Naive thymus-derived CD4-positive, alpha-beta T cell (primary cell): ENCODE measurements at regions not wholly inside any gene's neighbourhood (a gene's known extent, or its start where the extent isn't known, plus 50 kb on each side); places are given as distances from the start of the nearest gene placed in this dataset.
"Not testable (repeated sequence)": the region's sequence is repeated elsewhere in the genome, so short reads cannot be mapped to it uniquely, and the experiment has no call there.

ENCODE experiments used
- ATAC-seq: fragments of 150-1000 bp; cut with Tn5 transposase; 2 replicates; pipeline ENCODE4 v1.10.0; 2021; ENCODE audit warnings: mild to moderate bottlenecking, moderate library complexity
- CTCF ChIA-PET: fragments of 350-600 bp; sonication (Branson Sonifier 250); formaldehyde crosslinking; loops from one replicate; lab custom pipeline; 2021; ENCODE audit warnings: antibody characterized with exemption; lab: Charles Lee
- POLR2A ChIA-PET: fragments of 350-600 bp; sonication (Branson Sonifier 250); formaldehyde crosslinking; loops from one replicate; lab custom pipeline; 2021; ENCODE audit warnings: antibody characterized with exemption, inconsistent platforms; lab: Charles Lee
- DNase-seq, 9 donors: peaks; one replicate each; pipeline versions ENCODE4 v3.0.0 to v3.0.0-alpha.2; 2020 to 2022; ENCODE audit warnings: mixed read lengths in 1 of 9
- H3K27ac ChIP-seq: one replicate; pipeline ENCODE4 v1.7.0; 2013; ENCODE audit warnings: mild to moderate bottlenecking, low read depth, low read length, moderate library complexity
- H3K27me3 ChIP-seq, 2 donors: one replicate each; pipeline ENCODE4 v1.7.0; 2013; ENCODE audit warnings: low read length in 2 of 2, mild to moderate bottlenecking in 2 of 2, moderate library complexity in 2 of 2; ENCODE audit not compliant: control insufficient read depth in 2 of 2, insufficient read depth in 2 of 2
- H3K36me3 ChIP-seq, 3 experiments: 1 replicate in 2 of 3; 2 replicates in 1 of 3; pipeline ENCODE4 v1.7.0; 2013; ENCODE audit warnings: low read length in 3 of 3, mild to moderate bottlenecking in 3 of 3, moderate library complexity in 1 of 3; ENCODE audit not compliant: insufficient read depth in 3 of 3, control insufficient read depth in 2 of 3
- H3K4me1 ChIP-seq, 2 donors: one replicate each; pipeline ENCODE4 v1.7.0; 2013; ENCODE audit warnings: low read length in 2 of 2, mild to moderate bottlenecking in 2 of 2, moderate library complexity in 1 of 2; ENCODE audit not compliant: control insufficient read depth in 2 of 2, insufficient read depth in 2 of 2
- H3K4me3 ChIP-seq: 2 replicates; pipeline ENCODE4 v1.7.0; 2013; ENCODE audit warnings: mild to moderate bottlenecking, low read length
- H3K9me3 ChIP-seq, 3 experiments: 1 replicate in 2 of 3; 2 replicates in 1 of 3; pipeline ENCODE4 v1.7.0; 2013; ENCODE audit warnings: low read length in 3 of 3; ENCODE audit not compliant: control insufficient read depth in 2 of 3
- H3K27ac Mint-ChIP-seq, 9 donors: one replicate each; pipeline ENCODE4 v1.8.0; 2020 to 2022; ENCODE audit warnings: mixed read lengths in 9 of 9, mild to moderate bottlenecking in 8 of 9, moderate library complexity in 5 of 9, inconsistent platforms in 2 of 9
- H3K27me3 Mint-ChIP-seq, 5 donors: one replicate each; pipeline ENCODE4 v1.8.0; 2021 to 2022; ENCODE audit warnings: mixed read lengths in 5 of 5, mild to moderate bottlenecking in 1 of 5
- H3K36me3 Mint-ChIP-seq, 5 donors: one replicate each; pipeline ENCODE4 v1.8.0; 2020 to 2022; ENCODE audit warnings: mixed read lengths in 5 of 5, mild to moderate bottlenecking in 3 of 5, inconsistent platforms in 1 of 5
- H3K4me1 Mint-ChIP-seq, 7 donors: one replicate each; pipeline ENCODE4 v1.8.0; 2020 to 2022; ENCODE audit warnings: mixed read lengths in 7 of 7, mild to moderate bottlenecking in 3 of 7, inconsistent platforms in 1 of 7
- H3K4me3 Mint-ChIP-seq, 10 donors: one replicate each; pipeline ENCODE4 v1.8.0; 2020 to 2022; ENCODE audit warnings: mild to moderate bottlenecking in 10 of 10, mixed read lengths in 10 of 10, moderate library complexity in 6 of 10, inconsistent platforms in 2 of 10
- H3K9me3 Mint-ChIP-seq, 11 donors: one replicate each; pipeline ENCODE4 v1.8.0; 2020 to 2022; ENCODE audit warnings: mixed read lengths in 11 of 11, mild to moderate bottlenecking in 4 of 11, inconsistent platforms in 1 of 11, moderate library complexity in 1 of 11
- intact Hi-C, 2 donors: fragments of 100-400 bp; cut with micrococcal nuclease; formaldehyde crosslinking; loops; one replicate each; pipeline ENCODE4 v1.15.1; 2023

DNA sequence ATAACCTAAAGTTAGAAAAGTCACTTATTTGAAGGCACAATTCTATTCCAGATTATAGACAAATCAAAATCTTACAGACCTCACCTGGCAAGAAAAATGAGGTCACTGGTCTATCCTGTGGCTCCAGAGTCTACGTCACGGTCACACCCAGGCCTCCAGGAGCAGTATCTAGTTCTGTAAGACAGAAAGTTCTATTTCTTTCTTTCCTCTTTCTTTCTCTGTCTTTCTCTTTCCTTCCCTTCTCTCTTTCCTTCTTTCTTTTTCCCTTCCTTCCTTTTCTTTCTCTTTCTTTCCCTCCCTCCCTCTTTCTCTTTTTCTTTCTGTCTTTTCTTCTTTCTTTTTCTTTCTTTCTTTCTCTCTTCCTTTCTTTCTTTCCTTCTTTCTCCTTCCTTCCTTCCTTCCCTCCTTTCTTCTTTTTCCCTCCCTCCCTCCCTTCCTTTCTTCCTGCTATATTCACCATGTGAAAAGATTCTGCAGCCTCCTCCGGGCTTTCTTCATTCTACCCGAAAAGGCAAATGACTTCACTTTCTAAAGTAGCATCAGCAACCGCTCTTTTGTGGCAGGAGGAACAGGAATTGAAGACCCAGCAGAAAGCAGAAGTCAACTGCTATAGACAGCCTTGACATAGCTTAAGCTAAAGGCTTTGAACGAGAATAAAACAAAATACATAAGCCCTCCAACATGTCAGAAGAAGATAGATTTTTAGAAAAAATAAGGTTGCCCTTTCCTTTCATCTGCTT lies 83.9 kb upstream of the SIRPG start:
- H3K4me1 ChIP-seq, result no peaks in the 10 kb centered on the region
- no peaks in the 10 kb centered on the region for H3K9me3 ChIP-seq
- peak; percentile 34 for ATAC-seq
- Mint-ChIP-seq H3K27me3 (peaks cover 0 to 33% (median 21%) of the 10 kb centered on the region in 5 donors), H3K4me1 (peaks cover 4 to 18% (median 8%) of the 10 kb centered on the region in 7 donors), H3K27ac (no peak overlapping the region), H3K9me3 (no peaks in the 10 kb centered on the region), H3K36me3 (peaks cover 0 to 1% (median 0%) of the 10 kb centered on the region in 5 donors), H3K4me3 (peak overlapping the region in 1 of 10 donors; percentile 8)
- no peak for DNase-seq
- no peak overlapping the region for H3K4me3 ChIP-seq
- H3K36me3 ChIP-seq, result no peaks in the 10 kb centered on the region
- CTCF ChIA-PET, result interaction anchor here (0.7 kb wide), 1 partner anchor 202 kb away, joined by 4 read pairs; no protein-coding TSS in a partner anchor
- POLR2A ChIA-PET, result interaction anchor here (1.2 kb wide), 1 partner anchor 11 kb away, joined by 4 read pairs; no protein-coding TSS in a partner anchor
- H3K27ac ChIP-seq, result no peak overlapping the region
- intact Hi-C loops, result no loop called here
- no peaks in the 10 kb centered on the region for H3K27me3 ChIP-seq

- no peak overlapping the region for H3K4me3 ChIP-seq
- CTCF ChIA-PET, result interaction anchor here (0.8 to 1.5 kb wide), 3 partner anchors 14 to 233 kb away, joined by 3 read pairs; no protein-coding TSS in a partner anchor
- H3K36me3 ChIP-seq, result no peaks in the 10 kb centered on the region
- DNase-seq (no peak), ATAC-seq (no peak)
- Mint-ChIP-seq H3K9me3 (peaks cover 0 to 2% (median 0%) of the 10 kb centered on the region in 11 donors), H3K4me1 (peaks cover 8 to 30% (median 17%) of the 10 kb centered on the region in 7 donors), H3K27me3 (peaks cover 0 to 25% (median 21%) of the 10 kb centered on the region in 5 donors), H3K27ac (peak overlapping the region in 1 of 9 donors; percentile 59), H3K4me3 (no peak overlapping the region), H3K36me3 (peaks cover 0 to 1% (median 0%) of the 10 kb centered on the region in 5 donors)
- peaks cover 0 to 12% of the 10 kb centered on the region in 2 donors for H3K4me1 ChIP-seq
- H3K27ac ChIP-seq, result no peak overlapping the region
- H3K9me3 ChIP-seq, result no peaks in the 10 kb centered on the region
- intact Hi-C loops, result no loop called here
- H3K27me3 ChIP-seq, result no peaks in the 10 kb centered on the region
- POLR2A ChIA-PET, result no interaction called here
These were observed 79.6 kb upstream of the SIRPG start for GRCh38 chr20:1737134-1737533.

GRCh38 chr20:1735417-1736089 lies 78.0 kb upstream of the SIRPG start:
- Histone ChIP-seq H3K36me3 (no peaks in the 10 kb centered on the region), H3K27ac (no peak overlapping the region), H3K9me3 (no peaks in the 10 kb centered on the region), H3K27me3 (no peaks in the 10 kb centered on the region), H3K4me3 (no peak overlapping the region), H3K4me1 (peaks cover 0 to 28% of the 10 kb centered on the region in 2 donors)
- Mint-ChIP-seq H3K27ac (peak overlapping the region in 1 of 9 donors; percentile 62), H3K9me3 (peaks cover 0 to 2% (median 0%) of the 10 kb centered on the region in 11 donors), H3K27me3 (peaks cover 0 to 13% (median 6%) of the 10 kb centered on the region in 5 donors), H3K36me3 (no peaks in the 10 kb centered on the region), H3K4me3 (no peak overlapping the region), H3K4me1 (peaks cover 4 to 36% (median 11%) of the 10 kb centered on the region in 7 donors)
- POLR2A ChIA-PET, result interaction anchor here (2.0 kb wide), 1 partner anchor 80 kb away, joined by 4 read pairs; no protein-coding TSS in a partner anchor
- intact Hi-C loops, result loop anchor here (2.0 kb wide), 3 partner anchors 41 to 203 kb away; no protein-coding TSS in a partner anchor
- CTCF ChIA-PET, result interaction anchor here (0.6 to 3.1 kb wide), 17 partner anchors 9 to 352 kb away, joined by 3 to 43 read pairs (median 8); partner anchors contain the start of gene SIRPD
- no peak for ATAC-seq
- DNase-seq, result no peak

- intact Hi-C loops, result loop anchor here (1.0 to 5.0 kb wide), 13 partner anchors 42 to 267 kb away; partner anchors contain the start of genes SIRPD (in 1 of the 2) and SIRPG (in 1 of the 2)
- peak; percentile 82 for ATAC-seq
- peaks cover 0 to 36% (median 11%) of the 10 kb centered on the region in 7 donors for H3K4me1 Mint-ChIP-seq
- H3K4me3 Mint-ChIP-seq, result peak overlapping the region in 6 of 10 donors; percentile 23 to 57 (median 40)
- H3K9me3 Mint-ChIP-seq, result peaks cover 0 to 2% (median 0%) of the 10 kb centered on the region in 11 donors
- H3K27ac Mint-ChIP-seq, result peak overlapping the region in 6 of 9 donors; percentile 28 to 75 (median 62)
- H3K27me3 Mint-ChIP-seq, result peaks cover 0 to 9% (median 4%) of the 10 kb centered on the region in 5 donors
- no peaks in the 10 kb centered on the region for H3K9me3 ChIP-seq
- peaks cover 0 to 29% of the 10 kb centered on the region in 2 donors for H3K4me1 ChIP-seq
- H3K4me3 ChIP-seq, result no peak overlapping the region
- no peaks in the 10 kb centered on the region for H3K27me3 ChIP-seq
- no peak overlapping the region for H3K27ac ChIP-seq
- ChIA-PET CTCF (interaction anchor here (0.6 to 3.1 kb wide), 38 partner anchors 8 to 916 kb away, joined by 3 to 43 read pairs (median 6); partner anchors contain the start of genes SIRPB1, SIRPD and SIRPG), POLR2A (interaction anchor here (0.6 to 2.2 kb wide), 7 partner anchors 56 to 226 kb away, joined by 3 to 6 read pairs (median 3); no protein-coding TSS in a partner anchor)
- peak in 6 of 9 donors; percentile 17 to 56 (median 46) for DNase-seq
- no peaks in the 10 kb centered on the region for H3K36me3 Mint-ChIP-seq
- no peaks in the 10 kb centered on the region for H3K36me3 ChIP-seq
These were observed 76.8 kb upstream of the SIRPG start for GRCh38 chr20:1734269-1734858.

GRCh38 chr20:1731828-1732375 lies 74.3 kb upstream of the SIRPG start:
- H3K36me3 Mint-ChIP-seq, H3K9me3 Mint-ChIP-seq, H3K27me3 Mint-ChIP-seq, H3K9me3 ChIP-seq, ATAC-seq, H3K27me3 ChIP-seq, H3K36me3 ChIP-seq: not testable (repeated sequence)
- H3K27ac Mint-ChIP-seq, result peak overlapping the region in 3 of 9 donors; percentile 64 to 92 (median 90)
- H3K4me1 Mint-ChIP-seq, result peaks cover 0 to 36% (median 9%) of the 10 kb centered on the region in 7 donors
- Histone ChIP-seq H3K4me3 (peak overlapping the region; percentile 26), H3K4me1 (peaks cover 0 to 29% of the 10 kb centered on the region in 2 donors), H3K27ac (peak overlapping the region; percentile 66)
- peak in 7 of 9 donors; percentile 50 to 63 (median 58) for DNase-seq
- intact Hi-C loops, result loop anchor here (1.0 to 5.0 kb wide), 5 partner anchors 45 to 175 kb away; partner anchors contain the start of genes SIRPG (in 2 of the 2) and SIRPD (in 1 of the 2)
- ChIA-PET POLR2A (interaction anchor here (0.6 to 2.7 kb wide), 9 partner anchors 9 to 223 kb away, joined by 3 to 9 read pairs (median 3); partner anchors contain the start of gene SIRPD), CTCF (interaction anchor here (0.7 to 1.6 kb wide), 8 partner anchors 33 to 228 kb away, joined by 3 to 6 read pairs (median 4); no protein-coding TSS in a partner anchor)
- H3K4me3 Mint-ChIP-seq, result peak overlapping the region in 9 of 10 donors; percentile 68 to 80 (median 77)
